Fibroblast of lung (primary cell): ENCODE measurements at regions not wholly inside any gene's neighbourhood (a gene's known extent, or its start where the extent isn't known, plus 50 kb on each side); places are given as distances from the start of the nearest gene placed in this dataset.

Experiments
- DNase-seq, 2 donors: peaks; one replicate each; pipeline versions ENCODE4 v3.0.0 to v3.0.0-alpha.2; 2010; ENCODE audit warnings: low read depth in 2 of 2
- H2AFZ ChIP-seq: 2 replicates; pipeline ENCODE4 v1.5.1; 2012; ENCODE audit warnings: low read length, control low read depth, inconsistent platforms
- H3K27ac ChIP-seq: 2 replicates; pipeline ENCODE4 v1.5.1; 2011; ENCODE audit warnings: low read length, control low read depth; ENCODE audit not compliant: insufficient read depth
- H3K27me3 ChIP-seq: 2 replicates; pipeline ENCODE4 v1.5.1; 2011; ENCODE audit warnings: mild to moderate bottlenecking, low read length; ENCODE audit not compliant: control insufficient read depth, insufficient read depth
- H3K36me3 ChIP-seq: 2 replicates; pipeline ENCODE4 v1.5.1; 2011; ENCODE audit warnings: low read length; ENCODE audit not compliant: control insufficient read depth, insufficient read depth
- H3K4me1 ChIP-seq: 2 replicates; pipeline ENCODE4 v1.5.1; 2011; ENCODE audit warnings: low read length; ENCODE audit not compliant: control insufficient read depth, insufficient read depth; ENCODE audit errors: extremely low read depth
- H3K4me2 ChIP-seq: 2 replicates; pipeline ENCODE4 v1.5.1; 2011; ENCODE audit warnings: low read length, control low read depth; ENCODE audit not compliant: insufficient read depth; ENCODE audit errors: extremely low read depth
- H3K4me3 ChIP-seq, 4 experiments: fragments of 200-600 bp in 1 of 4; sonication (generic) in 1 of 4; replicated peaks in 1 of 4; 2 replicates each; pipeline ENCODE4 v1.5.1; 2011 to 2016; ENCODE audit warnings: low read length in 4 of 4, low read depth in 3 of 4, mild to moderate bottlenecking in 3 of 4, control low read depth in 2 of 4, inconsistent platforms in 1 of 4, mixed read lengths in 1 of 4; ENCODE audit not compliant: insufficient read depth in 1 of 4; ENCODE audit errors: control extremely low read depth in 1 of 4
- H3K79me2 ChIP-seq: 2 replicates; pipeline ENCODE4 v1.5.1; 2012; ENCODE audit warnings: mild to moderate bottlenecking, low read length, inconsistent platforms; ENCODE audit not compliant: control insufficient read depth, insufficient read depth
- H3K9ac ChIP-seq: 2 replicates; pipeline ENCODE4 v1.5.1; 2011; ENCODE audit warnings: mild to moderate bottlenecking, low read length, control low read depth; ENCODE audit not compliant: insufficient read depth
- H3K9me3 ChIP-seq: 2 replicates; pipeline ENCODE4 v1.5.1; 2012; ENCODE audit warnings: low read depth, low read length; ENCODE audit not compliant: control insufficient read depth, insufficient read depth
- H4K20me1 ChIP-seq: 2 replicates; pipeline ENCODE4 v1.5.1; 2011; ENCODE audit warnings: low read length; ENCODE audit not compliant: control insufficient read depth, insufficient read depth; ENCODE audit errors: extremely low read depth
- EZH2 ChIP-seq: IDR thresholded peaks from 2 replicates; pipeline ENCODE4 v1.5.1; 2012; ENCODE audit warnings: low read length, control low read depth, mild to moderate bottlenecking; ENCODE audit errors: missing control alignments
- TF ChIP-seq, protein P1 (sequence below), 2 donors: IDR thresholded peaks in 1 of 2; conservative IDR thresholded peaks in 1 of 2; 1 replicate in 1 of 2; 2 replicates in 1 of 2; pipeline ENCODE4 v1.5.1; 2011 to 2012; ENCODE audit warnings: low read length in 2 of 2, control low read depth in 1 of 2, inconsistent platforms in 1 of 2, low read depth in 1 of 2, mild to moderate bottlenecking in 1 of 2

DNA sequence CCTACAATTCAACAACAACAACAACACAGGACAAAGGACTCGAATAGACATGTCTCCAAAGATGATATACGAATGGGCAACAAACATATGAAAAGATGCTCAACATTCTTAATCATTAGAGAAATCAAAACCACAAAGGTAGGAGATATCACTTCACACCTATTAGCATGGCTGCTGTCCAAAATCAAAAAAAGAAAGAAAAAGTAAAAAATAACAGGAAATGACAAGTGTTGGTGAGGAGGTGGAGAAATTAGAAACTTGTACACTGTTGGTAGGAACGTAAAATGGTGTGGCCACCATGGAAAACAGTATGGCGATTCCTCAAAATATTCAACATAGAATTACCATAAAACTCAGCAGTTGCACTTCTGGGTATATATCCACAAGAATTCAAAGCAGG, 312.3 kb upstream of the STT3B start:
- H3K79me2 ChIP-seq: no peaks in the 10 kb centered on the region
- no peak overlapping the region for H3K9ac ChIP-seq
- no peak overlapping the region for H2AFZ ChIP-seq
- H3K4me1 ChIP-seq: no peaks in the 10 kb centered on the region
- no peaks in the 10 kb centered on the region for H3K27me3 ChIP-seq
- TF ChIP-seq, protein P1, sequence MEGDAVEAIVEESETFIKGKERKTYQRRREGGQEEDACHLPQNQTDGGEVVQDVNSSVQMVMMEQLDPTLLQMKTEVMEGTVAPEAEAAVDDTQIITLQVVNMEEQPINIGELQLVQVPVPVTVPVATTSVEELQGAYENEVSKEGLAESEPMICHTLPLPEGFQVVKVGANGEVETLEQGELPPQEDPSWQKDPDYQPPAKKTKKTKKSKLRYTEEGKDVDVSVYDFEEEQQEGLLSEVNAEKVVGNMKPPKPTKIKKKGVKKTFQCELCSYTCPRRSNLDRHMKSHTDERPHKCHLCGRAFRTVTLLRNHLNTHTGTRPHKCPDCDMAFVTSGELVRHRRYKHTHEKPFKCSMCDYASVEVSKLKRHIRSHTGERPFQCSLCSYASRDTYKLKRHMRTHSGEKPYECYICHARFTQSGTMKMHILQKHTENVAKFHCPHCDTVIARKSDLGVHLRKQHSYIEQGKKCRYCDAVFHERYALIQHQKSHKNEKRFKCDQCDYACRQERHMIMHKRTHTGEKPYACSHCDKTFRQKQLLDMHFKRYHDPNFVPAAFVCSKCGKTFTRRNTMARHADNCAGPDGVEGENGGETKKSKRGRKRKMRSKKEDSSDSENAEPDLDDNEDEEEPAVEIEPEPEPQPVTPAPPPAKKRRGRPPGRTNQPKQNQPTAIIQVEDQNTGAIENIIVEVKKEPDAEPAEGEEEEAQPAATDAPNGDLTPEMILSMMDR (conservative IDR thresholded peaks at IDR 0.05 in 1 of 2, IDR thresholded peaks at IDR 0.05 in 1 of 2; ENCODE audit: low read depth in 1 of 2, low read length in 2 of 2): no peak
- no peak for TF ChIP-seq EZH2
- no peak overlapping the region for H3K27ac ChIP-seq
- H3K36me3 ChIP-seq: no peaks in the 10 kb centered on the region
- H3K4me3 ChIP-seq: no peak overlapping the region
- H3K9me3 ChIP-seq: no peaks in the 10 kb centered on the region
- H3K4me2 ChIP-seq: no peak overlapping the region
- no peaks in the 10 kb centered on the region for H4K20me1 ChIP-seq
- DNase-seq: no peak

DNA sequence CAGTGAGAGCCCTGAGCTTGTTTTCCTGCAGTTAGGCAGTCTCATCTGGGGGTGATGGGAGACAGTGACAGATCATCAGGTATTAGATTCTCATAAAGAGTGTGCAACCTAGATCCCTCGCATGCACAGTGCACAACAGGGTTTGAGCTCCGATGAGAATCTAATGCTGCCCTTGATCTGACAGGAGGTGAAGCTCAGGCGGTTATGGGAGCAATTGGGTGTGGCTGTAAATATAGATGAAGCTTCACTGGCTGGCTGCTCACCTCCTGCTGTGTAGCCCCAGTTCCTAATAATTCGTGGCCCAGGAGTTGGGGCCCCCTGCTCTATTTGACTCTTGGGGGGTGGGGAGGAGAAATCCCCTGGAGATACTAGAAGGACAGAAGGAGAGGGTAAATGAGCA, 309.4 kb upstream of the STT3B start:
- H3K9me3 ChIP-seq: no peaks in the 10 kb centered on the region
- DNase-seq: no peak
- H3K79me2 ChIP-seq: no peaks in the 10 kb centered on the region
- H3K4me2 ChIP-seq: no peak overlapping the region
- no peaks in the 10 kb centered on the region for H3K36me3 ChIP-seq
- no peak for TF ChIP-seq EZH2
- TF ChIP-seq, protein P1 (conservative IDR thresholded peaks at IDR 0.05 in 1 of 2, IDR thresholded peaks at IDR 0.05 in 1 of 2; ENCODE audit: low read depth in 1 of 2, low read length in 2 of 2): no peak
- H4K20me1 ChIP-seq: no peaks in the 10 kb centered on the region
- no peak overlapping the region for H3K4me3 ChIP-seq
- no peaks in the 10 kb centered on the region for H3K27me3 ChIP-seq
- H3K9ac ChIP-seq: no peak overlapping the region
- H3K27ac ChIP-seq: no peak overlapping the region
- H3K4me1 ChIP-seq: no peaks in the 10 kb centered on the region
- no peak overlapping the region for H2AFZ ChIP-seq

DNA sequence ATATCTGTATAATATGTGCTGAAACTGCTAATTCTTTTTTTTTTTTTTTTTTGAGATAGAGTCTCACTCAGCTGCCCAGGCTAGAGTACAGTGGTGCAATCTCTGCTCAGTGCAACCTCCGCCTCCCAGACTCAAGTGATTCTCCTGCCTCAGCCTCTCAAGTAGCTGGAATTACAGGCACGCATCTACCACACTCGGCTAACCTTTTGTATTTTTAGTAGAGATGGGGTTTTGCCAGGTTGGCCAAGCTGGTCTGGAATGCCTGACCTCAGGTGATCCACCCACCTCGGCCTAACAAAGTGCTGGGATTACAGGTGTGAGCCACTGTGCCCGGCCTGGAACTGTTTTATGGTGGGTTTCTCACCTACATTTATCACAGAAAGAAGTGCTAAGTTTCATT, 307.8 kb upstream of the STT3B start:
- no peak overlapping the region for H3K4me2 ChIP-seq
- no peak for DNase-seq

More for the DNA sequence above, 307.8 kb upstream of the STT3B start:
- Histone ChIP-seq H4K20me1 (no peaks in the 10 kb centered on the region), H2AFZ (no peak overlapping the region), H3K27me3 (no peaks in the 10 kb centered on the region), H3K4me3 (no peak overlapping the region), H3K4me1 (no peaks in the 10 kb centered on the region), H3K36me3 (no peaks in the 10 kb centered on the region), H3K27ac (no peak overlapping the region), H3K9me3 (no peaks in the 10 kb centered on the region), H3K79me2 (no peaks in the 10 kb centered on the region), H3K9ac (no peak overlapping the region)
- TF ChIP-seq, protein P1 (conservative IDR thresholded peaks at IDR 0.05 in 1 of 2, IDR thresholded peaks at IDR 0.05 in 1 of 2; ENCODE audit: low read depth in 1 of 2, low read length in 2 of 2): no peak
- no peak for TF ChIP-seq EZH2
